ENCODE measurements at regions not wholly inside any gene's neighbourhood (a gene's known extent, or its start where the extent isn't known, plus 50 kb on each side); places are given as distances from the start of the nearest gene placed in this dataset.
"Not testable (repeated sequence)": the region's sequence is repeated elsewhere in the genome, so short reads cannot be mapped to it uniquely, and the experiment has no call there.

DNA sequence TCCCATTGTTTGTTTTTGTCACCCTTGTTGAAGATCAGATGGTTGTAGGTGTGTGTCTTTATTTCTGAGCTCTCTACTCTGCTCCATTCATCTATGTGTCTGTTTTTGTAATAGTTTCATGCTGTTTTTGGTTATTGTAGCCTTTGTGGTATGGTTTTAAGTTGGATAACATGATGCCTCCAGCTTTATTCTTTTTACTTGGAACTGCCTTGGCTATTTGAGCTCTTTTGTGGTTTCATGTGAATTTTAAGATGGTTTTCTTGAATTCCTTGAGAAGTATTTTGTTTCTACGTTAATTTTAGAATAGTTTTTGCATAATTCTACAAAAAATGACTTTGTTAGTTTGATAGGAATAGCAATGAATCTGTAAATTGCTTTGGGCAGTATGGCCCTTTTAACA, 170.0 kb upstream of the IGFBP3 start:
- no peak for DNase-seq

DNA sequence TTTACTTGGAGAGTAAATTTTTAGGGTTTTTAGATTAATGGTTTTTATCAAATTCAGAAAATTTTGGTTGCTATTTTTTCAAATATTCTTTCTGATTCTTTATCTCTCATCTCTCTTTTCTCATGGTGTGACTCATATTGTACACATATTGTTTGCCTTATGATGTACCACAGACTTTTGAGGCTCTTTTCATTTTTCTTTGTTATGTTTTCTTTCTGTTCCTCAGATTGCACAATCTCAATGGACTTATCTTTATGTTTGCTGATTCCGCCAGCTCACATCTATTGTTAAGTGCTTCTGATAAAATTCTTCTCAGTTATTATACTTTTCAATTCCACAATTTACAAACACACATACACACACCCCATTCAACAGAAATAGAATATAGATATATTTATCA, 168.2 kb upstream of the IGFBP3 start:
- no peak for DNase-seq

DNA sequence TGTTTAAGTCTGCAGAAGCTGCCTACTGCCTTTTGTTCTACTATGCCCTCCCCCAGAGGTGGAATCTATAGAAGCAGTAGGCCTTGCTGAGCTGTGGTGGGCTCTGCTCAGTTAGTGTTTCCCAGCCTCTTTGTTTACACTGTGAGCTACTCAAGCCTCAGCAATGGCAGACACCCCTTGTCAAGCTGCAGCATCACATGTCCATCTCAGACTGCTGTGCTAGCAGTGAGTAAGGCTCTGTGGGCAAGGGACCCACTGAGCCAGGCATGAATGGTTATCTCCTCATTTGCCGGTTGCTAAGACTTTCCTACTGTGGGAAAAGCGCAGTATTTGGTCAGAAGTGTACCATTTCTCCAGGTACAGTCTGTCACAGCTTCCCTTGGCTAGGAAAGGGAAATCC, 167.4 kb upstream of the IGFBP3 start:
- DNase-seq: not testable (repeated sequence)

DNA sequence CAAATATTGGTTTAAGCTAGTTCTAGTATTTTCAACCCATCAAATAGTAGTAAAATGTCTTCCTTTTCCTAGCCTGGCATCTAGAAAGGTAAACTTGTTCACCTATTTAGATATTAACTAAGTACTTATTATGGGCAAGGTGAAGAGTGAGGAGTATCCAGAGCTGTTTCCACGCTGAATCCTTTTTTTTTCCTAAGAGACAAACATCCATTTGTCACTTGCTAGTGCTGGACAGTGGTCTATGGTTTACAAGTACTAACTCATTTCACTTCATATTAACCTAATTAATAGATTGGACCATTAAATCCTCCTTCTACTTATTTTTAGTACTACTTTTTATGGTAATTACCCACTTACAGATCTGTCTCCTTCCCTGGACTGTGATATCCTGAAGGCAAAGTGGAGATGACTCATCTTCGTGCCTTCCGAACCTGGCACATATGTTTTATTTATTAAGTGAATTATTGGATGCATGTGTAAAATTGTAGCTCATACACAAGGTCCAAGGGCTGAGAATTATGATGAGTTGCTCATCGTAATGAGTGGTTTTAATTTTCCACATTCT, 159.6 kb upstream of the IGFBP3 start:
- DNase-seq: no peak

DNA sequence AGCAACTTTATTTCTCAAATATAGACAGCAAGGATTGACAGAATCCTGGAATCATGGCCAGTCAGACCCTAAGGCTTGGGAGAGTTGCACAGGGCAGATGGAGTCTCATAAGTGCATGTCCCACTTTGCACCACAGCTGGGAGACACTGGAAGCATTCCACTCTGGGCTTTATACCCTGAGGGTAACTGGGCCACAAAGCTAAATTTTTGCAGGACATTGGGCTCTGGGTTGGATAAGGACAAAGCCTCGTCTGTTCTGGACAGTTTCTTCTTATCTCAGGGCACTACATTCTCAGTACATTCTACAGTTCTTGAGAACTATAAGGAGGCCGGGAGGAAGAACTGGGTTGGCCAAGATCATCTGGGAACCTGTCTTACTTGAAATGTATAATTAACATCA, 158.3 kb upstream of the IGFBP3 start:
- no peak for DNase-seq

DNA sequence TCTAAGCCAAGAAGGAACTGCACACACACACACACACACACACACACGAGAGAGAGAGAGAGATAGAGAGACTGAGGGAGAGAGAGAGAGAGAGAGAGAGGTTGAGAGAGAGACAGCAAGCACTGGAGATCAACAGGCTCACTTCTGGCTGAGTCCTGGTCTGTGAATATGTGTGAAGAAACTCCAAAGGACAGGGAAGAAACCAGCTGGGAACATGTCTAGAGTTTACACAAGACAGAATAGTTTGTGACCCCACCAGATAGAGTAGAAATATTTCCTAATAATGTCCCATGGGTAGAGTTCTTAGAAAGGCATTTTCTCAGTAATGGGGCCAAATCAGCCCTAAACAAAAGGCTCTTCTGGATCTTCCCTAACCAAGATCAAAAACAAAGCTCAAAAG, 155.5 kb upstream of the IGFBP3 start:
- no peak for DNase-seq

DNA sequence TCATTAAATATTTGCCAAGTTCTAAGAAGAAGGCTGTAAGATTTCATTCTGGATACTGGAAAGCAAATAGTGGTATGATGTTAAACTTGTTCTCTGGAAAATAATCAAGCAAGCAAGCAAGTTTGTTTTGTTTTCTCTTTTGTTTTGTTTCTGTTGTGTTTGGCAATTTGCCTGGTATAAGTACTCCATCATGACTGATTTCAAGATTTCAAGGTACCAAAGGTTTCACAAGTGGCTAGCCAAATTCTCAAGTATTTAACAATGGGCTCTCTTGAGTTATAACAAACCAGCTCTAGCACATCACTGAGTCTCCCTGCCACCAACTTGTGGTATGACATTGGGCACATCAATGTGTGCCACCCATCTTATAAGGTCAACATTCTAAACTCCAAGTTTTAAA, 151.7 kb upstream of the IGFBP3 start:
- DNase-seq: no peak

DNA sequence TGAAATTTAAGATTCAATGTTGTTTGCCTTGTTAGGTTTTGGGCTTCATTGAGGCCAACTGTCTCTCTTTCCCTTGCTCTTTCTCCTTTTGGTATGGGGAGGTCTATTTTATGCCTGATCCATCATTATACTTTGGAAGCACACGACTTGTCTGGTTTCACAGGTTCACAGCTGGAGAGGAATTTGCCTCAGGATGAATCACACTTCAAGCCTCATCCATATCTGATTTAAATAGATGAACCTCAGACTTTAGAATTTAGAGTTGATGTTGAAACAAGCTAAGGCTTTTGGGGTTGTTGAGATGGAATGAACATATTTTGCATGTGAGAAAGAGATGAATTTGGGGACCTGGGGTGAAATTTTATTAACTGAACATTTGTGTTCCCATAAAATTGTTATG, 150.5 kb upstream of the IGFBP3 start:
- no peak for DNase-seq

DNA sequence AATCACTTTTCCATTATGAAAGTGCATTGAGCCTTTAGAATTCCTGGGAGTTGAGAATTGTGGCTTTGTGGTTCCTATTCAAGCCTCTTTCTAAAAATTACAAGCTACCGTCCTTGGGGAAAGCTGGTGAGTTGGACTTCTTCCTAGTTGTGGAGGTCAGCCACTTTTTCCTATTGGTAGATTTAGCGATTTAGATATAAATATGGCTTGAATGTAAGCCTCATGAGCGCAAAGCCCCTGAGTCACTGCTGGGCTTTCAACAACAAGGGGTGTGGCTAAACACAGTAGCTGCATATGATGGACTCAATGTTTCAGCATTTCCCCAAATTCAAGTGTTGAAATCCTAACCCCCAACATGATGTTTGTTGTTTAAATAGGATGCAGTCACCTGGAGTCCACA, 150.0 kb upstream of the IGFBP3 start:
- DNase-seq: no peak

DNA sequence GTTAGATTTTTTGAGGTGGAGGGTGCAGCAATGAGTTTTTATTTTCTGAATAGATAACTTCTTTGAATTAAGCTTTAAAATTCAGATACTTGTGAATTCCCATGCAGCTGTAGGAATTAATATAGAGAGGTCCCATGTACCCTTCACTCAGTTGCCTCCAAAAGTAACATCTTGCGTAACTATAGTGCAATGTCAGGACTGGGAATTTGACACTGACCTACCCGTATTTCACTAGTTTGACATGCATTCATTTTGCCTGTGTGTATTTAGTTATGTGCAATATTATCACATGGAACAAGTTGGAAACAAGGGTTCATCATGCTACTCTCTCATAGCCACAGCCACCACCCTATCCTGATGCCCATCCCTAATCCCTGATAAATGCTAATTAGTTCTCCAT, 147.1 kb upstream of the IGFBP3 start:
- DNase-seq: no peak

DNA sequence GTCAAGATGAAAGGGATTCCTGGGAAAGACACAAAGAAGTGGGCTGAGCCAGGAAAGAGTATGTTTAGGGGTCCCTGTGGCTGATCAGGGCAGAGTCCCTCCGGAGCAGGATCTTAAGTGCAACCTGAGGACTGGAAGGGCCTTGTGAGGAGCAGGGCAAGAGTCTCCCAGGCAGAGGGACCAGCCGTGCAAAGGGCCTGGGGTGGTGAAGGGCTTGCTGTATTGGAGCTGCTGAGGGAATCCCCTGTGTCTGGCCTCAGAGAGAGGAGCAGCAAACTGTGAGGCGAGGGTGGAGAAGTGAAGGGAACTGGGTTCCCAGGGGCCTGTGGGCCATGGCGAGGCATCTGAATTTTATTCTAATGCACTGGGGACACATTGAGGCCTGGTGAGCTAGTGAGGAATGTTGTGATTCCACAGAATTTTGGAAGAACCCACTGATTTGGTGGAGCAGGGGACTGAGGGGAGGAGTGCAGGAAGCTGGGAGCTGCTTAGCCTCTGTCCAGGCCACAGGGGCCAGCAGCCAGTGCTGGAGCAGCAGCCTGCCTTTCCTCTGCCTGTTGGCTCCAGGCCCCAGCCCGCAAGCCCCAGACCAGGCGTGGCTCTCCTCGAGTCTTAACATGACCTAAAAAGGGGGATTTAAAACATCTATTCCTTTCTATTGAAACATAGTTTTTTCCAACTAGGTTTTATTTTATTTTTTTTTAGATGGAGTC, 138.4 kb upstream of the IGFBP3 start:
- DNase-seq: no peak

DNA sequence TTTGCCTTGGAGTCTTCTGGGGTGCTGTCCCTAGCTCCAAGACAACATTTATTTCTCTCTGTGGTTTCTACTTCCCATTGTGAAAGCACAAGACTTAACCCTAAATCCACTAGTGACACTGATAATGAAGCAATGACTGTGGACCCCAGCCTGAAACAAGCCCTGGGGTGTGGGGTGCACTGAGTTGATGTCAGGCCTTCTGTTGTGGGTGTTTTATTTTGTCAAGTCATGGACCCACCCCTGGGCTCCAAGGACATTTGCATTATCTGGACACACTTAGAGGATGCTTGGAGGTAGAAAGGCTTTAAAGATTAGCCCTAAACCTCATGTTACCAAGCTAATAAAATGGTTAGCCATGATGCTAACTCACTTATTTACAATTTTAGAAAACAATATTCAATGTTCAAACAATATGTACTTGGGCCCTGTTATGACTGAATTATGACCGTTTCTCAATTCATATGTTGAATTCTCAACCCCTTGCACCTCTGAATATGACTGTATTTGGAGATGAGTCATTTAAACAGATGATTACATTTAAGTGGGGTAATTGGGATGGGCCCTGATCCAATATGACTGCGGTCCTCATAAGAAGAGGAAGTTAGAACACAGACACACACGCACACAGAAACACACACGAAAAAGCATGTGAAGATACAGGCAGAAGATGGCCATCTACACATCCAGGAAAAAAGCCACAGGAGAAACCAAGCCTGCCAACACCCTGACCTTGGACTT, 137.2 kb upstream of the IGFBP3 start:
- DNase-seq: no peak

DNA sequence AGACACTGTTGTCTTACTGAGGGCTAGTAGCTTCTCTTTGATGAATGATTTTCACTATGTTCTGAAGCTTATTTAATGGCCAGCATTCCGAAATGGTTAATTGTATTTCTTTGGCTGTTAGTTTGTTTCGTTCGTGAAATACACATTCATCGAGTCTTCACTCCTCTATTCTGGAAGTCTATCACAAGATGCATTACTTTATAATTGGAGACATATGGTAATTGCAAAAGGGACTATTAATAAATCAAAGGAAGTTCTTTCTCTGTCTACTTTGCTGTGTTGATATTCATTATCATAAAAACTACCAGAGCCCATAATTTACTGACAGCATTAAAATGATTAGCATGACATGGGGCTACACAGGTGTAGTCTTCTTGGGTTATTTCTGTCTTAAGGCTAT, 133.8 kb upstream of the IGFBP3 start:
- DNase-seq: no peak

DNA sequence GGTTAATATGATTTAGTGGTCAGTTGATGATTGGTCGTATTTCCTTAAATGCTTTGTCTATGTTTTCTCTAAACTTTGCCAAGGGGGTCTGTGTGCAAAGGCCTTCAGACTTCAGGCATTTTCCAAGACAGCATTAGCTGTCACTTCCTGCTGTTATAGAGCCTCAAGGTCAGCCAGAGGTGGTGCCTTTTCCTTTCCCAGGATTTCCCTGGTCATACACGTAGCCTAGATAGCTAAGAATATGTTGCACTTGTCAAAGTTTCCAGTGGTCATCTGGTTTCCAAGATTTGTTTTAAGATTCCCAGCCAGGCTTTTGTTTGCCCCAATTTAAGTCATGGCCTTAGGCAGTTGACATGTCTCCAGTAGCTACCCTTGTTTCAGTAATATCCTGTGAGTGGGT, 133.2 kb upstream of the IGFBP3 start:
- DNase-seq: no peak

DNA sequence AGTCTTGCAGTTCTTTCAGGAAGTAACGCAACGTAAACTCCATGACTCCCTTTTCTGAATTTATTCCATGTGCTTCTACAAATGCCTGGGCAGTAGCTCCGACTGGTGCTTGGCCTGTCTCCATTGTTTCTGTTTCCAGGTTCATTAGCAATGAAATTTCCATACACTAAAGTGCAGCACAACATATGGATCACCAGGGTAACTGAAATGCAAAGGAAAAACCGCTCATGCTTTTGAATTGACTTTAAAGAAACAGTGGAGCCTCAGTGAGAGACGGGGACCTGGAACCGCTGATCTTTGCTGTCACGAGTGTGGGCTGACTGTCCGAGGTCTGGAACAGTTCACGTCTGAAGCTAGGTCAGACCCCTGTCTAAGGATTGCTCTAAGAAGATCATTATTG, 126.5 kb upstream of the IGFBP3 start:
- DNase-seq: no peak

DNA sequence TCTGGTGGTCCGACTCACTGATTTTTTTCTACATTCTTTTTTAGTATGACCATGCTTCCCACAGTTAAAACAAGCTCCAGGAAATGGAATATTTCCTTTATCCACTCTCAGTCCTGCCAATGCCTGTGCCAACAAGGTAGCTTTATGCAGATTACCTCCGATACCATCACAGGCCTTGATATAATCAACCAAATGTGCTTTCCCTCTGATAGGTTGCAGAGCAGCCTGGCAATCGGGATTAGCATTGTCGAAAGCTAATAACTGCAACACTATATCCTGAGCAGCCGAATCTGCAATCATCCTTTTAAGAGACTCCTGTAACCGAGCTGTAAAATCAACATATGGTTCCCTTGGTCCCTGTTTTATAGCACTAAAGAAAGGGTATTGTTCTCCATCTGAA, 122.3 kb upstream of the IGFBP3 start:
- DNase-seq: not testable (repeated sequence)

DNA sequence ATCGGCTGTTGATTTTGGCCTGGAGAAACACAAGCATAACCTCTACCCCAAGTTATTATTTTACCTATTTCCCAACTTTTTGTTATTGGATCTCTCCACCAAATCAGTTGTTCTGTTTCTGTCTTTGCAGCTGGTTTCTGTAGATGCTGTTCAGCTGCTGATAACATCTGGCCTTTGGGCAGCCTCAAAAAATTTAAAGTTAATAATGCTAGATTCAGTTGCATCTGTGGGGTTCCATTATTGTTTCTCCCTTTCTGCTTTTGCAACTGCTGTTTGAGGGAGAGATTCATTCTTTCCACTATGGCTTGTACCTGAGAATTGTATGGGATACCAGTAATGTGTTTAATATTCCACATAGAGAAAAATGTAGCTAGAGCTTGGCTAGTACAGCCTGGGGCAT, 118.7 kb upstream of the IGFBP3 start:
- not testable (repeated sequence) for DNase-seq

DNA sequence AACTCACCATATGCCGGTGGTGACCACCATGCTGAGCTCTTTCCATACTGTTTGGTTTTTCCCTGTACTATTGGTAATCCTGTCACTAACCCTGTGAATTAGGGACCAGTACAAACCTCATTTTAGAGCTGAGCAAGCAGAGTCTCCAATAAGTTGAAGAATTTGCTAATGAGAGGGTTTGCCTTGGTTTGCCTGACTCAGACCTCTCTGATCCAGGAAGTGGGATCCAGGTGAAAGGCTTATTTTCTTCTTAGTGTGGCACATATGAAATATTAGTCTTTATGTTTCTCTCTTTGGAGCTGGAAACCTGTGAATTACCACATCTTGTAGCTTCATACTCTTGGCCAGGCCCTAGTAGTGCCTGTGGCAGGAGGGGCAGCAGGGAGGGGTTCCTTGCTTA, 114.1 kb upstream of the IGFBP3 start:
- no peak for DNase-seq

DNA sequence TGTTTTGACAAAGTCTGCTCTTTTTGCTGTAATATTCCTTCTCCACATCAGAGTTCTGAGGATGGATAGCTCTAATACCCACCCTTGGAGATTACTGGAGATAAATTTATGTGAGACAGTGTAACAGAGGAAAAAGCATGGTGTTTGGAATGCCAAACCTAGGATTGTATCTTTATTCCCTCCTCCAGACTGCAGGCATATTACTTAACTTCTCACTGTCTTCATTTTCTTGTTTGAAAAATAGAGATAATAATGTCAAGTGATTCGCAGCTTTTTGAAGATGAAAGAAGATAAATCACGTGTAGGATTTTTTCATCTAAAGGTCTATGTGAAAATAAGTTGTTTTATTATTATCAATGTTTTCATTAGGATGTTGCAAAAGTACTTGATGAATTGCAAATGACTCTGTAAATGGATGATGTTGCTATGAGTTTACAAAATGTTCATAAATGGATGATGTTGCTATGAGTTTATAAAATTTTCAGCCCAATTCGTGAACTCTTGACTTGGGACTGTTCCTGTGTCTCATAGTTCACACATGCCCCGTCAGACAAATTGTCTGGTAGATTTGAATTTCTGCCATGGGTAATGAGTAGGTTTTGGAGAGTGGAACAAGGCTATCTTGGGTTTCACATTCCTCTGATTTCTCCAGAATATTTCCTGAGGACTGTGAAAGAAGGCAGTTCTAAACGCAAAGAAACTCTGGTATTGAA, 113.1 kb upstream of the IGFBP3 start:
- DNase-seq: no peak

DNA sequence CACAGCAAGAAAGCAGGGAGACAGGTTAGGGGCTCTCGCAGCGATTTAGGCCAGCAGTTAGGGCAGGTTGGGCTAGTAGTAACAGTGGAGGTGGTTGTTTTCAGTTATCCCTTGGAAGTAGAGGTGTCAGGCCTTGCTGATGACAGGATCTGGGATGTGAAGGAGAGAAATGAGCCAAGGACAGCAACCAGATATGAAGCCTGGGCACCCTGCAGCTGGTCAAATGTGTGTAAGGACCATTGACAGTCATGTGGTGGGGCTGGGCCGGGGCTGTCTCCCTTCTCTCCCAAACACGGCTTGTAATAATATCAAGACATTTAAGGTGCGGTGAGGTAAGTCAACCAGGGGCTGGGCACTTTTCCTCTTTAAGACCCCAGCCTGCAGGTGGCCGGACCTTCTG, 112.5 kb upstream of the IGFBP3 start:
- no peak for DNase-seq

DNA sequence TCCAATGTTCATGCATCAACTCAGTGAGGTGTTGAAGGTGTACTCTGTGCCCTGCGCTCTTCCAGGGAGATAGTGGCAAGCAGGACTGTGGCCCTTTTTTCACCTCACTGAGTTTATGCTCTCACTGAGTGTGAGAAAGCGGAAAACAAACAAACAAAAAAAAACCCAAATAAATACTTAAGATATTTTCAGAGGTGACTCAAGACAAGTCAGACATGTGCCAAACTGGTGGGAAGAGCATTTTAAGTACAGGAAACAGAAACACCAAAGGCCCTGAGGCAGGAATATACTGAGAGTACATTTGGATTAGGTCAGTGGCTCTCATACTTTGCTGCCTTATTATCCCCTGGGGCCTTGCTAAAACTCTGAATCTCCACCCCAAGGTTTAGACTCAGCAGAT, 111.9 kb upstream of the IGFBP3 start:
- no peak for DNase-seq

DNA sequence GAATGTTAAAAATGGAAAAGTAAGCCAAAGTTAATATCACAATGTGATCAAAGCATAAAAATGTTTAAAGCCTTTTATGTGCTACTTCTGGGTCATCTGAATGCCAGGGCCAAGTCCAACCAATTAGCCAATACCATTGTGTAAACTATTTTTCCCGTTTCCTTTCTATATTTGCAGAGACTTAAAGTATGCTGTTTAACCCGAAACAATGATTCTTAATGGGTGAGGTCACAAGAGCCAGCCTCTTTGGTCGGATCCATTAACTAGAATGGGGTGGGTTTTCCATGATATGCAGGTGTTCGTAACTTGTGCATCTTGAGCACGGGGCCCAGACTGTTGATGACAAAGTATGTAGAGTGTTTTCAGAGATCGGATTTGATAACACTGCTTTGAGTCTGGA, 111.3 kb upstream of the IGFBP3 start:
- no peak for DNase-seq

DNA sequence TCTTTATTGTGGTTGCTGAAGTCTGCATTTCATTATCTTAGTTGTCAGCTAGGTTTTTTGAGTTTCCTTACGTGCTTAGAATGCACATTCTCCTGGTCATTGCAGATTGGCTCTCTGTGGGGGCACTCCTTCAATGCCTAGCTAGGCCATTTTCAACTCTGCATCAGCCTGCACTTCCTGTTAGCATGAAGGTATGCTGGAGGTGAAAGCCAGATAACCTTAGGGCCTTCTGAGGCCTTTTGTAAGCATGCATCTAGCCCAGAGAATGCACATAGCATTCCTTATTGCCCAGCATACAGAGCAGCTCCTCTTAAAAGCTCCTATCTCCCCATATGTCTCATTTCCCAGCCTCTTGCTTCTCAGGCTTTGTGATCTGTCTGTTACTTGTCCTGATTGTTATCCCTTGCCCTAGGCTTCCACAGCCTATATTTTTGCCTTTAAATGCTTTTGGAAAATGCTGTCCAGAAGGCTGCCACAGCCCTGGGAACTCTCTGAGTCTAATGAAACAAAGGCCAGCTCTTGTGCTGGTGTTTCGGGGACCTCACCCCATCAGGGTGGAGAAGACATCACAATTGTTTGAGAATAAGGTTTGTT, 108.1 kb upstream of the IGFBP3 start:
- no peak for DNase-seq

DNA sequence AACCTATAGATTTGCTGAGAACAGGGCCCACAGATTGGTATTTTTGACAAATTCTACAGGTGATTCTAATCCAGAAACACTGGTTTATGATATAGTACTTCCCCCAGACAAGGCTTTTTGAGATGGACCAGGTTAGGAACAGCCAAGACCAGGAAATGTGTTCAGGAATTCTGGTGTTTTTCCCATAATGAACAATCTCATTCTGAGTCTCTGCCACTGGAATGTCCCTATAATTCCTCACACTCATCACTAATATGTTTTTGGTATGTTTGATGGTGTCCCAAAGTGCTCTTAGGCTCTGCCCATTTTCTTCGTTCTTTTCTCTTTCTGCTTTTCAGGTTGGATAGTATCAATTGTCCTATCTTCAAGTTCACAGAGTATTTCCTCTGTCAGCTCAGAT, 107.2 kb upstream of the IGFBP3 start:
- DNase-seq: no peak

All from bone marrow (tissue), 2 donors.